Hematopoietic multipotent progenitor cell treated with erythropoietin and hydrocortisone succinate and interleukin-3 and kit ligand, for 15 days (in vitro differentiated cells): ENCODE measurements at regions not wholly inside any gene's neighbourhood (a gene's known extent, or its start where the extent isn't known, plus 50 kb on each side); places are given as distances from the start of the nearest gene placed in this dataset.

Experiments
- DNase-seq: peaks from one replicate; pipeline ENCODE4 v3.0.0-alpha.2; 2015; ENCODE audit warnings: low spot score

- DNase-seq = no peak
Observed at GRCh38 chr1:164296172-164296571, 262.8 kb upstream of the PBX1 start.

DNA sequence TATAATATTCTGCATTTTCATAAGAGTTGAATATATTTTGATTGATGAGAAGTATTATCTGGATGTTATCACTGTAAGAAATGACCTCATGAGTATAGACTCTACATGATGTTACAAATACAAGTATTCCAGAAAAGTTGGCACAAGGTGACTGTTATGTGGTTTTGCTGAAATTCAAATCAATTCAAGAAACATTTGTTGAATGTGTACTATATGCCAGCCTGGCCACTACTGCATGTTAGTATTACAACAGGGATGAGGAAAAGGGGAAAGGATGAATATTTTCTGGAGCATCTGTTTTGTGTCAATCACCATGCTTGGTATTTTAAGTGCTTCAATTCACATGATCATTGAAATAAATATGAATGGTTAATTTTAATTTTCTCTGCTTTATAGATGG, 250.9 kb upstream of the PBX1 start:
- no peak for DNase-seq

DNA sequence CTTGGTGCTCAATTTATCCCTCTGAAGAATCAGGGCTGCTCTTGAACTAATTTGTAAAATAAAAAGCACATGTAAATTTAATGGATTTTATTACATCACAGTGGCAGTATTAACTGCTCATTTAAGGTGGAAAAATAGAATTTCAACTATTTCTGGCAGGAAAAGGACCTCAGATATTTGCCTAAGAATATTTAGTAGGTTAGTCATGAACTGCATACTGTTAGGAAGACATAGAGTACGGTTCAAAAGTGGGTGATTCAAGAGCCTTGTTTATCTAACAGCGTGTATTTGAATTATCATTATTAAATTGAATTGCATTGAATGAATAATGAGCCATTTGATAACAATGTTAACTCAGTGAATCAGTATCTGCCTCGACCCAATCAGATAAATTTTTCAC, 248.8 kb upstream of the PBX1 start:
- no peak for DNase-seq

DNA sequence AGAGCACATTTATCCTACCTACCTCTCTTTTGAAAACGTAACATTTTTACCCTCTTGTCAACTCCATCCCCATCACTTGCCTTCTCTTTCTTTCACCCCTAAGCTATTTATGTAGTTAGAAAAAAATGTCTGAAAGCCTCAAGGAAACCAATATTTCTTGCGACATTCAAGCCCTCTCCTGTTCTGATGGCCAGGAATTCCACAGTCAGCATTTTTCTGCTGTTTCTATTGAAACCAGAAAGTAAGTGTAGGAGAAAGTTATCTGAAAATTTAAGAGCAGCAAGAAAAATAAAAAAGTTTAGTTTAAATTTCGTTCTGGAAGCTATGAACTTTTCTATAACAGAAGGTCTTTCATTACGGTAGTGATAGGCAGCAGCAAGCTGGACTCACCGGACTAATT, 247.6 kb upstream of the PBX1 start:
- no peak for DNase-seq

DNA sequence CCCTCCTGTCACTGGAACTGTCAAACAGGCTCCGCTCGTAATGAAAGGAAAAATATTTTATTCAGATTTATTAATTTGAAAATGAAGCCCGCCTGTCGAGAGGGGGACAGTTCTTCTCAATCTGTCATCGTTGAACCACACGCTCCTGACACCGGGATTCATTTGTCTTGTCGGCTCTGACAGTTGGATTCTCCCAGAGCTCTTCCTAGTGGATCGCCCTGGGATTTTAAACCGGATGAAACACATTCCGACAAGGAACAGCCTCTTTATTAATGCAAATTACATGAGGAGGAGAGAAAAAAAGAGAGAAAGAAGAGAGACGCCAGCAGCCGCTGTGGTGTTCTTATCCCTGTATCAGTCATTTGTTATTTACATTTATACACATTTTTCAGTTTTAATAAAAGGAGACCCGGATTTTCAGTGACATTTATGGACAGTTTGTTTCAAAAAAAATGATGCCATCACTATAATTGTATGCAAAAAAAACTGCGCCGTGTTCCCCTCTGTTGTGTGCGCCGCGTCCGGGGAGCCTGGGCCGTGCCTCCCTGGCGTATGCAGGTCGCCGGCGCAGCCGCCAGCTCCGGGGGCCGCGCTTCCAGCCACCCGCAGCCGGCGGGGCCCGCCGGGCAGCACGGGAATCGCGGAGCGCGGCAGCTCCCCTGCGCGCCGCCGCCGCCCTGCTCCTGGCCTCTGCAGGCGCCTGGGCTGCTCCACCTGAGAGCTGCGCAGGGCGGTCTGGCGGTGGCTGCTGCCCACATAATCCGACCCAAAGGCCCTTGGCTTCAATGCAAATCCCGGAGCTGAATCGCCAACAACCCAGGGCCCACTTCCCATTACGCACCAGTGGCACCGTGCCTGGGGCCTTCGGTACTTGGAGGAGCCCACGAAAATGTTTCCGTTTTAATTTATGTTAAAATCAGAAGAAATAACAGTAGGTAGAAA, 237.9 kb upstream of the PBX1 start:
- DNase-seq = no peak

GRCh38 chr1:164325786-164326185, 233.2 kb upstream of the PBX1 start:
- no peak for DNase-seq

GRCh38 chr1:164333387-164333786, 225.6 kb upstream of the PBX1 start:
- no peak for DNase-seq

- no peak for DNase-seq
Observed at GRCh38 chr1:164337394-164337793, 221.6 kb upstream of the PBX1 start.

GRCh38 chr1:164337885-164338284, 221.1 kb upstream of the PBX1 start:
- no peak for DNase-seq

GRCh38 chr1:164343189-164343588, 215.8 kb upstream of the PBX1 start:
- DNase-seq = no peak

- no peak for DNase-seq
Observed at GRCh38 chr1:164347980-164348379, 211.0 kb upstream of the PBX1 start.

- DNase-seq = no peak
Observed at GRCh38 chr1:164356511-164356910, 202.5 kb upstream of the PBX1 start.

DNA sequence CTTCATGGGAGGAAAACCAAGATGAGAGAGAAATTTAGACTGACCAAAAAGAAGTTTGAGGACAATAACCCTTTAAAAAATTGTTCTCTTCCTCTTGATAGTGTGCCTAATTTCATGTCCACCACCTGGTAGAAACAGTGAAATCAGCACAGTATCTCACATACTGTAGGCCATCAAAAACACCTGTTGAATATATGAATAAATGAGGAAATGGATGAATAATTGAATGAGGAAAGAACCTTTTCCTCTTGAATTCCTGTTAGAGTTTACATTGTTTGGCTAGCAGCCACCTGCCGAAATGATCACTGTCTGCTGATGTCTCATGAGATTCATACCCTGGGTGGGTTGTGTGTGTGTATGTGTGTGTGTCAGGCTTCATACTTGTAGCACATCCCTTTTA, 198.7 kb upstream of the PBX1 start:
- no peak for DNase-seq

- no peak for DNase-seq
Observed at GRCh38 chr1:164361927-164362326, 197.1 kb upstream of the PBX1 start.

- DNase-seq = no peak
Observed at GRCh38 chr1:164363980-164364379, 195.0 kb upstream of the PBX1 start.

DNA sequence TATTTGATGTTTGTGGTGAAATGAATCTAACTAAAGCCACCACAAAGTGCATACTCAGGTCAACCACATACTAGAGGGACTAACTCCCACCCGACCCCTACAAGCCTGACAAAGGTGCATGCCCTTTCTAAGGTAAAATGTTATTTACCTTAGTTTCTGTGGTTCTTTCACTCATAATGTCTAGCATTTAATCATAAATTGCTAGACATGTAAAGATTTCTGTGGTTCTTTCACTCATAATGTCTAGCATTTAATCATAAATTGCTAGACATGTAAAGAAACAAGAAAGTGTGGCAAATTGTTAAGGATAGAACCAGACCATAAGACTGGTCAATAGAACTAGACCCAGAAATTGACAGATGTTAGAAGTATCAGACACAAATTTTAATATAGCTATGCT, 193.0 kb upstream of the PBX1 start:
- DNase-seq = no peak

DNA sequence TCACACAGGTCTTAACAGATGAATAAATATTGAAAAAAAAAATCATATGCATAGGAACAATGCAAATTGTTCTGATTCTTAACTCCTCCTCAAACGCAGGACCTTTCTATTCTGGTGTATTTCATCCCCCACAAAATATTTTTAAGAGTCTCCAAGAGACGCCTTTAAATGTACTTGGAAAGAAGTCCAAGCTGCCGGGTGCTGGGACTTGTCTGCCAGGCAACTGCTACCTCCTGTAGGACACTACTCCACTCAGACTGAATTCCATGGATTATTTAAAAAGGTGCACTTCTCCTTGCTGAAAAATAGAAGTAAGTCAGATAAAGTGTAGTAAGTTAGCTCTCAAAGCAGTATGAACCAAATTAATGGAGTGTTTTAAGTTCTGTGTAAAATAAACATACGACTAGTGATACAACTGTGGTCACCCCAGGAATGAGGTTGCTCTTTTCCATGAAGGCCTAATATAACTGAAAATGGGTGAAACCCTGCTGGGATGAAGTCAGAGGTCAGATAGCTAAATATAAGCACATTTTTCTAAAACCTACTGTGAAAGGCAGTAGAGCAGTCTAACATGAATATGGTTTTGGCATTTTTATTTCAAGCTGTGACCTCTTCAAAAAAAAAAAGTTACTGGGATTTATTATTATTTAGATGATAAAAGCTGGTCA, 189.2 kb upstream of the PBX1 start:
- no peak for DNase-seq

- DNase-seq = no peak
Observed at GRCh38 chr1:164380893-164381292, 178.1 kb upstream of the PBX1 start.

GRCh38 chr1:164382384-164382783, 176.6 kb upstream of the PBX1 start:
- DNase-seq = no peak

DNA sequence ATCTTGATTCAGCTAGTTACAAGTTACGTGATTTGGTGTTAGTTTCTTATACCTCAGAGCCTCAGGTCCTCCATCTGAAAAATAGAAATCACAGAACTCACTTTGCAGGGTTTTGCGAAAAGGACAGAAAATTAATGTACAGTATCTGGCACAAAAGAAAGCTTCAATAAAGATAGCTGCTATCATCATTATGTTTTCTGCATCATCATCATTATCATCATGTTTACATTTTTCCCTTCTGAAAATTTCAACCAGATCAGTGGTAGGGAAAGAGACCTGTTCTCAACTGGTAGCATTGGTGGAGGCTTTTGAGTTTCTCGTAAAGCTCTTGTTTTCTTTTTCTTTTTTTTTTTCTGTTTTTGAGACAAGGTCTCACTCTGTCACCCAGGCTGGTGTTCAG, 174.7 kb upstream of the PBX1 start:
- no peak for DNase-seq

- no peak for DNase-seq
Observed at GRCh38 chr1:164417016-164417704, 141.8 kb upstream of the PBX1 start.

DNA sequence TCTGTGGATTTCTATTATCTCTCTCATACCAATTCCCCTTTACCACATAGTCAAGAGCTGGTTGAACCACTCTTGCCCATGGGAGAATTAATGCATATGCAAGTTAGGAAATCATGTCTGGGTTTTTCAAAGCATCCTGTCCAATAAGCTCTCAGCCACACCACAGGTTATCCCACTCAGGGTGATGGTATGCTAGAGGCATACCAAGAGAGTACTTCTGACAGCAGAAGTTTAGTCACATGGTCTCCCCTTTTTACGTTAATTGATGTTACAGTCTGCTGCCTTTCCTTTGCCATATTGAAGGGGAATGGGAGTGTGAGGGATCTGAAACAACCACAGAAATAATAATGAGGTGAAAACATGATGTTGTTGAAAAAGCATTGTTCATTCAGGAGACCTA, 135.8 kb upstream of the PBX1 start:
- no peak for DNase-seq
